ENCODE measurements at regions not wholly inside any gene's neighbourhood (a gene's known extent, or its start where the extent isn't known, plus 50 kb on each side); places are given as distances from the start of the nearest gene placed in this dataset.

GRCh38 chr3:194986208-194987043 lies 284.5 kb downstream of the XXYLT1 start:
- H3K27ac ChIP-seq (ENCODE audit: low read length): no peak overlapping the region
- H3K36me3 ChIP-seq (ENCODE audit: control insufficient read depth in 1 of 2, insufficient read depth in 2 of 2, low read length in 2 of 2): no peaks in the 10 kb centered on the region
- peaks cover 0 to 5% of the 10 kb centered on the region in 2 donors for H3K9me3 ChIP-seq (ENCODE audit: control insufficient read depth in 1 of 2, low read length in 2 of 2)
- no peak overlapping the region for H3K4me3 ChIP-seq (ENCODE audit: low read depth in 1 of 2, low read length in 2 of 2)
- H3K4me1 ChIP-seq (ENCODE audit: control insufficient read depth in 1 of 2, insufficient read depth in 2 of 2, low read length in 2 of 2): peaks cover 0 to 9% of the 10 kb centered on the region in 2 donors
- no peaks in the 10 kb centered on the region for H3K27me3 ChIP-seq (ENCODE audit: low read depth, low read length)

- H3K4me1 ChIP-seq (ENCODE audit: control insufficient read depth in 1 of 2, insufficient read depth in 2 of 2, low read length in 2 of 2): peaks cover 0 to 9% of the 10 kb centered on the region in 2 donors
- no peak overlapping the region for H3K4me3 ChIP-seq (ENCODE audit: low read depth in 1 of 2, low read length in 2 of 2)
- no peaks in the 10 kb centered on the region for H3K36me3 ChIP-seq (ENCODE audit: control insufficient read depth in 1 of 2, insufficient read depth in 2 of 2, low read length in 2 of 2)
Measured at GRCh38 chr3:194987571-194988494, 283.1 kb downstream of the XXYLT1 start.

GRCh38 chr3:194988495-194989165 lies 282.3 kb downstream of the XXYLT1 start:
- Histone ChIP-seq H3K9me3 (ENCODE audit: control insufficient read depth in 1 of 2, low read length in 2 of 2) (no peaks in the 10 kb centered on the region), H3K4me3 (ENCODE audit: low read depth in 1 of 2, low read length in 2 of 2) (no peak overlapping the region), H3K4me1 (ENCODE audit: control insufficient read depth in 1 of 2, insufficient read depth in 2 of 2, low read length in 2 of 2) (peaks cover 0 to 9% of the 10 kb centered on the region in 2 donors), H3K36me3 (ENCODE audit: control insufficient read depth in 1 of 2, insufficient read depth in 2 of 2, low read length in 2 of 2) (no peaks in the 10 kb centered on the region), H3K27me3 (ENCODE audit: low read depth, low read length) (no peaks in the 10 kb centered on the region), H3K27ac (ENCODE audit: low read length) (no peak overlapping the region)

More at GRCh38 chr3:194987571-194988494, 283.1 kb downstream of the XXYLT1 start:
- Histone ChIP-seq H3K27ac (ENCODE audit: low read length) (no peak overlapping the region), H3K9me3 (ENCODE audit: control insufficient read depth in 1 of 2, low read length in 2 of 2) (no peaks in the 10 kb centered on the region), H3K27me3 (ENCODE audit: low read depth, low read length) (no peaks in the 10 kb centered on the region)

- H3K4me1 ChIP-seq (ENCODE audit: control insufficient read depth in 1 of 2, insufficient read depth in 2 of 2, low read length in 2 of 2): peaks cover 0 to 9% of the 10 kb centered on the region in 2 donors
- H3K4me3 ChIP-seq (ENCODE audit: low read depth in 1 of 2, low read length in 2 of 2): no peak overlapping the region
- H3K27ac ChIP-seq (ENCODE audit: low read length): no peak overlapping the region
- H3K36me3 ChIP-seq (ENCODE audit: control insufficient read depth in 1 of 2, insufficient read depth in 2 of 2, low read length in 2 of 2): no peaks in the 10 kb centered on the region
- no peaks in the 10 kb centered on the region for H3K9me3 ChIP-seq (ENCODE audit: control insufficient read depth in 1 of 2, low read length in 2 of 2)
- no peaks in the 10 kb centered on the region for H3K27me3 ChIP-seq (ENCODE audit: low read depth, low read length)
Measured at GRCh38 chr3:194989241-194989640, 281.7 kb downstream of the XXYLT1 start.

DNA sequence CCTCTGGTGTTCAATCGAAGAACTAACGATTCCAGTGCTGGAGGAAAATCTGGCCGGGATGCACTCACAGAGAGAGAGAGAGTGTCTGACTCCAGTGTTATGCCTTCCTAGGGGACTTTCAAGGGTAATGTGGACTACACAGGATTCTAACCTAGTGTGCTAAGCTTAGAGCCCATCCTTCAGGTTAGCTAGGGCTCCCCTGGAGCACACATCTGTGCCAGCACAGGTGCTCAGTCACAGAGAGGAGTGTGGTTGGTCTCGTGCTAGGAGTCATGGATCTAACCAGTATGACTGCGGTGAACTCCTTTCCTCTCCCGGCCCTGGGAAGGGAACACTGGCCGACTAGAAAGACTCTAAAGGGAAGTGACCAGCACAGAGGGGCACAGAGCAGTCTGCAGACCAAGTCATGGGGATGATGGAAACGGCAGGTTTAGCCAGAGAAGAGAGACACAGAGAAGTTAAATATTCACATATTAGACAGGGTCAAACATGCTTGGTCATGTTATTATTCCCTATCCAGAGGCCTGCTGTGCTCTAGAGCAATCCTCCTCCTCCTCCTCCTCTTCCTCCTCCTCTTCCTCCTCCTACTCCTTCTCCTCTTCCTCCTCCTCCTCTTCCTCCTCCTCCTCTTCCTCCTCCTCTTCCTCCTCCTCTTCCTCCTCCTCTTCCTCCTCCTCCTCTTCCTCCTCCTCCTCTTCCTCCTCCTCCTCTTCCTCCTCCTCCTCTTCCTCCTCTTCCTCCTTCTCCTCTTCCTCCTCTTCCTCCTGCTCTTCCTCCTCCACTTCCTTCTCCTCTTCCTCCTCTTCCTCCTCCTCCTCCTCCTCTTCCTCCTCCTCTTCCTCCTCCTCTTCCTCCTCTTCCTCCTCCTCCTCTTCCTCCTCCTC lies 280.3 kb downstream of the XXYLT1 start:
- Histone ChIP-seq H3K27me3 (ENCODE audit: low read depth, low read length) (no peaks in the 10 kb centered on the region), H3K4me1 (ENCODE audit: control insufficient read depth in 1 of 2, insufficient read depth in 2 of 2, low read length in 2 of 2) (no peaks in the 10 kb centered on the region), H3K4me3 (ENCODE audit: low read depth in 1 of 2, low read length in 2 of 2) (no peak overlapping the region), H3K9me3 (ENCODE audit: control insufficient read depth in 1 of 2, low read length in 2 of 2) (no peaks in the 10 kb centered on the region), H3K27ac (ENCODE audit: low read length) (no peak overlapping the region), H3K36me3 (ENCODE audit: control insufficient read depth in 1 of 2, insufficient read depth in 2 of 2, low read length in 2 of 2) (no peaks in the 10 kb centered on the region)

- Histone ChIP-seq H3K36me3 (ENCODE audit: control insufficient read depth in 1 of 2, insufficient read depth in 2 of 2, low read length in 2 of 2) (no peaks in the 10 kb centered on the region), H3K27me3 (ENCODE audit: low read depth, low read length) (no peaks in the 10 kb centered on the region), H3K4me3 (ENCODE audit: low read depth in 1 of 2, low read length in 2 of 2) (no peak overlapping the region), H3K27ac (ENCODE audit: low read length) (no peak overlapping the region), H3K4me1 (ENCODE audit: control insufficient read depth in 1 of 2, insufficient read depth in 2 of 2, low read length in 2 of 2) (no peaks in the 10 kb centered on the region), H3K9me3 (ENCODE audit: control insufficient read depth in 1 of 2, low read length in 2 of 2) (no peaks in the 10 kb centered on the region)
Measured at GRCh38 chr3:194991338-194991654, 279.7 kb downstream of the XXYLT1 start.

DNA sequence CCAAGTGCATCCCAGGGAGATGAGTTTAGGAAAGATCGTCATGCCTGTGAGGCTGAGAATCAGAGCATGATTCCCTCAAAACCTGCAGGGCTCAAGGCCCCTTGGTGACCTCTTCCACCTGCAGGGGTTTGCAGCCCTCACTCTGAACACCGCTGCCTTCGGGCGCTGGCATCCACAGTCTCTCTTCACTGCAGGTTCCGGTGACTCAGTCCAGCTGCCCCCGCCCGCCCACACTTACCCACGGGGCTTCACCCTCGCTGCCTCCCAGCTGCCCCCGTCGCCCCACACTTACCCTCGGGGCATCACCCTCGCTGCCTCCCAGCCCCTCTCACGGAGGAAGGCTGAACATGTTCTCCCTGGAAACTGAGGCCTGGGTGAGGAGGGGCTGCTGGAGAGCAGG lies 277.1 kb downstream of the XXYLT1 start:
- no peaks in the 10 kb centered on the region for H3K9me3 ChIP-seq (ENCODE audit: control insufficient read depth in 1 of 2, low read length in 2 of 2)
- H3K4me1 ChIP-seq (ENCODE audit: control insufficient read depth in 1 of 2, insufficient read depth in 2 of 2, low read length in 2 of 2): no peaks in the 10 kb centered on the region
- no peak overlapping the region for H3K4me3 ChIP-seq (ENCODE audit: low read depth in 1 of 2, low read length in 2 of 2)
- H3K27ac ChIP-seq (ENCODE audit: low read length): no peak overlapping the region
- no peaks in the 10 kb centered on the region for H3K36me3 ChIP-seq (ENCODE audit: control insufficient read depth in 1 of 2, insufficient read depth in 2 of 2, low read length in 2 of 2)
- no peaks in the 10 kb centered on the region for H3K27me3 ChIP-seq (ENCODE audit: low read depth, low read length)

DNA sequence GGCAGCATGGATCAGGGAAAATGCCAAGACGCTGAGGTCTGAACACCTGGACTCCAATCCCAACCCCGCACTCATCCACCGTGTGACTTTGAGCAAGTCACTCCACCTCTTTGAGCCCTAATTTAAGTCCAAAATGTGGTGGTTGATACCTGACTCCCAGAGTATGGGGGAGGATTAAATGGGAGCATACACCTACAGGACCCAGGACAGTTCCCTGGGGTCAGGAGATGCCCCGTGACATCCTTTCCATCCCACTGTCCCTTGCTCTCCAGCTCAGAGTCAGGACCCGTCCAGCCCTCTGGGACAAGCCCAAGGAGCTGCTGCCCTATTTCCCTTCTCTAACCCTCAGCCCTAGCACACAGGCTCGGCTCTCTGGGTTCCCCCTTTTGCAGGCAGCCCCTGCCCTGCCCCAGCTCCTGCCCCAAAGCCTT lies 276.4 kb downstream of the XXYLT1 start:
- Histone ChIP-seq H3K27me3 (ENCODE audit: low read depth, low read length) (no peaks in the 10 kb centered on the region), H3K4me3 (ENCODE audit: low read depth in 1 of 2, low read length in 2 of 2) (no peak overlapping the region), H3K27ac (ENCODE audit: low read length) (no peak overlapping the region), H3K9me3 (ENCODE audit: control insufficient read depth in 1 of 2, low read length in 2 of 2) (no peaks in the 10 kb centered on the region), H3K36me3 (ENCODE audit: control insufficient read depth in 1 of 2, insufficient read depth in 2 of 2, low read length in 2 of 2) (no peaks in the 10 kb centered on the region), H3K4me1 (ENCODE audit: control insufficient read depth in 1 of 2, insufficient read depth in 2 of 2, low read length in 2 of 2) (no peaks in the 10 kb centered on the region)

DNA sequence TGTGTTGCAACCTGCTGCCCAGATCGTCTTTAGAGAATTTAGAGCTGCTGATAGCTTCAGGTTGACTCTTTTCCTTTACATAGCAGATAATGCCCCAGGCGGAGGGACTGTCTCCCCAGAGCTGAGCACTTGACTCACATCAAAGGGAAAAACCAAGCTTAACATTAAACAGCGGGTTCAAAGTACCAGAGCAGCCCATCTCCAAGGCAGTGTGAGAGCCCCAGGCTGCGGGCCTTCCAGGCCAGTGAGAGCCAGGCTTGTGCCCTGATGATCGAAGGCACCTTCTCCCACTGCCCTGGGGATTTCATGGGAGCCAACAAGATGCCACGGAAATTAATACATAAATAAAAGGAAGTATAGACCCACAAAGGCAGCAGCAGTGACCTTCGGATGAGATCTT lies 275.6 kb downstream of the XXYLT1 start:
- no peaks in the 10 kb centered on the region for H3K4me1 ChIP-seq (ENCODE audit: control insufficient read depth in 1 of 2, insufficient read depth in 2 of 2, low read length in 2 of 2)
- no peaks in the 10 kb centered on the region for H3K27me3 ChIP-seq (ENCODE audit: low read depth, low read length)
- H3K36me3 ChIP-seq (ENCODE audit: control insufficient read depth in 1 of 2, insufficient read depth in 2 of 2, low read length in 2 of 2): no peaks in the 10 kb centered on the region
- no peak overlapping the region for H3K27ac ChIP-seq (ENCODE audit: low read length)
- no peak overlapping the region for H3K4me3 ChIP-seq (ENCODE audit: low read depth in 1 of 2, low read length in 2 of 2)
- H3K9me3 ChIP-seq (ENCODE audit: control insufficient read depth in 1 of 2, low read length in 2 of 2): no peaks in the 10 kb centered on the region

GRCh38 chr3:194995922-194996321 lies 275.0 kb downstream of the XXYLT1 start:
- H3K27ac ChIP-seq (ENCODE audit: low read length): no peak overlapping the region
- H3K27me3 ChIP-seq (ENCODE audit: low read depth, low read length): no peaks in the 10 kb centered on the region
- H3K36me3 ChIP-seq (ENCODE audit: control insufficient read depth in 1 of 2, insufficient read depth in 2 of 2, low read length in 2 of 2): no peaks in the 10 kb centered on the region
- no peaks in the 10 kb centered on the region for H3K9me3 ChIP-seq (ENCODE audit: control insufficient read depth in 1 of 2, low read length in 2 of 2)
- no peak overlapping the region for H3K4me3 ChIP-seq (ENCODE audit: low read depth in 1 of 2, low read length in 2 of 2)
- H3K4me1 ChIP-seq (ENCODE audit: control insufficient read depth in 1 of 2, insufficient read depth in 2 of 2, low read length in 2 of 2): no peaks in the 10 kb centered on the region

Measured in muscle layer of duodenum (tissue), 2 donors.